ENCODE measurements at regions not wholly inside any gene's neighbourhood (a gene's known extent, or its start where the extent isn't known, plus 50 kb on each side); places are given as distances from the start of the nearest gene placed in this dataset.

- DNase-seq, result no peak
These were observed 280.6 kb upstream of the RTL1 start for GRCh38 chr14:101184104-101184455.

- DNase-seq, result no peak
These were observed 281.1 kb upstream of the RTL1 start for GRCh38 chr14:101184572-101184971.

GRCh38 chr14:101185073-101185835 lies 281.7 kb upstream of the RTL1 start:
- no peak for DNase-seq

- DNase-seq, result no peak
These were observed 282.4 kb upstream of the RTL1 start for GRCh38 chr14:101185946-101186345.

- DNase-seq, result no peak
These were observed 283.0 kb upstream of the RTL1 start for GRCh38 chr14:101186544-101186943.

- no peak for DNase-seq
These were observed 283.7 kb upstream of the RTL1 start for GRCh38 chr14:101186992-101187815.

- DNase-seq, result no peak
These were observed 284.5 kb upstream of the RTL1 start for GRCh38 chr14:101187816-101188570.

GRCh38 chr14:101188571-101188915 lies 285.0 kb upstream of the RTL1 start:
- no peak for DNase-seq

- no peak for DNase-seq
These were observed 285.7 kb upstream of the RTL1 start for GRCh38 chr14:101189266-101189665.

GRCh38 chr14:101189962-101190560 lies 286.5 kb upstream of the RTL1 start:
- DNase-seq, result no peak

GRCh38 chr14:101191101-101191720 lies 287.7 kb upstream of the RTL1 start:
- DNase-seq, result no peak

GRCh38 chr14:101191721-101192660 lies 288.5 kb upstream of the RTL1 start:
- DNase-seq, result no peak

GRCh38 chr14:101192661-101193000 lies 289.1 kb upstream of the RTL1 start:
- DNase-seq, result no peak

- DNase-seq, result no peak
These were observed 289.8 kb upstream of the RTL1 start for GRCh38 chr14:101193106-101193844.

- no peak for DNase-seq
These were observed 290.4 kb upstream of the RTL1 start for GRCh38 chr14:101193845-101194372.

GRCh38 chr14:101194373-101195308 lies 291.1 kb upstream of the RTL1 start:
- no peak for DNase-seq

GRCh38 chr14:101195309-101195901 lies 291.9 kb upstream of the RTL1 start:
- no peak for DNase-seq

GRCh38 chr14:101196051-101196712 lies 292.7 kb upstream of the RTL1 start:
- DNase-seq, result no peak

Measured in activated naive CD4-positive, alpha-beta T cell treated with anti-CD3 and anti-CD28 coated beads, Interleukin-2, amount 50 U/mL, for 16 hours (primary cell).